Neutrophil (primary cell): ENCODE measurements at regions not wholly inside any gene's neighbourhood (a gene's known extent, or its start where the extent isn't known, plus 50 kb on each side); places are given as distances from the start of the nearest gene placed in this dataset.

Experiments
- H3K27ac ChIP-seq: fragments of 200-600 bp; sonication (generic); 2 replicates; pipeline ENCODE4 v1.5.1; 2016; ENCODE audit warnings: mild to moderate bottlenecking, moderate library complexity
- H3K27me3 ChIP-seq: fragments of 200-600 bp; sonication (generic); 2 replicates; pipeline ENCODE4 v1.6.0; 2016; ENCODE audit warnings: mild to moderate bottlenecking
- H3K36me3 ChIP-seq: fragments of 200-600 bp; sonication (generic); 2 replicates; pipeline ENCODE4 v1.5.1; 2017
- H3K4me1 ChIP-seq, 2 experiments: fragments of 200-600 bp in 1 of 2; sonication (generic) in 1 of 2; 1 replicate in 1 of 2; 2 replicates in 1 of 2; pipeline versions ENCODE4 v1.5.1 to v1.6.1; 2013 to 2016; ENCODE audit warnings: low read depth in 1 of 2, low read length in 1 of 2, mild to moderate bottlenecking in 1 of 2, moderate library complexity in 1 of 2; ENCODE audit not compliant: control insufficient read depth in 1 of 2, insufficient read depth in 1 of 2
- H3K4me3 ChIP-seq, 2 experiments: fragments of 200-600 bp in 1 of 2; sonication (generic) in 1 of 2; 1 replicate in 1 of 2; 2 replicates in 1 of 2; pipeline ENCODE4 v1.5.1; 2013 to 2016; ENCODE audit warnings: low read depth in 1 of 2, low read length in 1 of 2, mild to moderate bottlenecking in 1 of 2, moderate library complexity in 1 of 2
- H3K9me3 ChIP-seq: fragments of 200-600 bp; sonication (generic); 2 replicates; pipeline ENCODE4 v1.5.1; 2016
- TF ChIP-seq, protein P1 (sequence below): fragments of 200-600 bp; sonication (generic); IDR thresholded peaks from 2 replicates; pipeline ENCODE4 v1.5.1; 2016; ENCODE audit warnings: antibody characterized with exemption

DNA sequence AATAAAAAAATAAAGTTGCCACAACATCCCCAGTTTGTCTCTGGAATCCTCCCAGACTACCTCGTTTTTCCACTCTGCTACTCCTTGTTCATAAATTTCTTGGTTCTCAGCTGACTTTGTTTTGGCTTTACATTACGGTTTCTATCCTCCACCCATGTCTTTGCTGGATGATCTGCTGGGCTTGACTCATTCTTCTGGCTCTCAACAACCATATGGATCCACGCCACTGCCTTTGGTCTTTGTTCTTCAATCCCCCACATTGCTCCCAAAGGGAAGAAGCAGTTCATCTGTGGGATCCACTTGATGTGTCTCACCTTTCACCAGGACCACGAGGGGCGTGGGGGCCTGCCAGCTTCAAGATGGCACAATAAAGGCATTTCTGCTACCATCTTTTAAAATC lies 67.1 kb upstream of the NBL1 start:
- Histone ChIP-seq H3K27ac (no peak overlapping the region), H3K27me3 (peaks cover 11% of the 10 kb centered on the region), H3K9me3 (no peaks in the 10 kb centered on the region), H3K36me3 (no peaks in the 10 kb centered on the region), H3K4me3 (no peak overlapping the region), H3K4me1 (peaks cover 0 to 3% of the 10 kb centered on the region in 2 experiments)
- TF ChIP-seq, protein P1, sequence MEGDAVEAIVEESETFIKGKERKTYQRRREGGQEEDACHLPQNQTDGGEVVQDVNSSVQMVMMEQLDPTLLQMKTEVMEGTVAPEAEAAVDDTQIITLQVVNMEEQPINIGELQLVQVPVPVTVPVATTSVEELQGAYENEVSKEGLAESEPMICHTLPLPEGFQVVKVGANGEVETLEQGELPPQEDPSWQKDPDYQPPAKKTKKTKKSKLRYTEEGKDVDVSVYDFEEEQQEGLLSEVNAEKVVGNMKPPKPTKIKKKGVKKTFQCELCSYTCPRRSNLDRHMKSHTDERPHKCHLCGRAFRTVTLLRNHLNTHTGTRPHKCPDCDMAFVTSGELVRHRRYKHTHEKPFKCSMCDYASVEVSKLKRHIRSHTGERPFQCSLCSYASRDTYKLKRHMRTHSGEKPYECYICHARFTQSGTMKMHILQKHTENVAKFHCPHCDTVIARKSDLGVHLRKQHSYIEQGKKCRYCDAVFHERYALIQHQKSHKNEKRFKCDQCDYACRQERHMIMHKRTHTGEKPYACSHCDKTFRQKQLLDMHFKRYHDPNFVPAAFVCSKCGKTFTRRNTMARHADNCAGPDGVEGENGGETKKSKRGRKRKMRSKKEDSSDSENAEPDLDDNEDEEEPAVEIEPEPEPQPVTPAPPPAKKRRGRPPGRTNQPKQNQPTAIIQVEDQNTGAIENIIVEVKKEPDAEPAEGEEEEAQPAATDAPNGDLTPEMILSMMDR, result no peak

DNA sequence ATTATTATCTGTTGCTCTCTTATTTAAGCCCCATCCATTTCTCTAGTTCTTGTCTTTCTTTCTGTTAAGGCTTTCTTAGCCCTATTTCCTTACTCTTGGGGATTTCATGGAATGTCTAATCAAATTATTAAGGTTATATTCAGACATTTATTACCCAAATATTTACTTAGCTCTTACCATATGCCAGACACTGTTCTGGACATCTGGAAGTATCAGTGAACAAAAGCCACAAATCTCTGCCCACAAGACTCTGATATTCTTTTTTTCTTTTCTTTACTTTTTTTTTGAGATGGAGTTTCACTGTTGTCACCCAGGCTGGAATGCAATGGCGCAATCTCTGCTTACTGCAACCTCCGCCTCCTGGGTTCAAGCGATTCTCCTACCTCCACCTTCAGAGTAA lies 74.3 kb upstream of the NBL1 start:
- TF ChIP-seq, protein P1, result no peak
- H3K27ac ChIP-seq, result no peak overlapping the region
- H3K4me3 ChIP-seq, result no peak overlapping the region
- no peaks in the 10 kb centered on the region for H3K4me1 ChIP-seq
- peaks cover 10% of the 10 kb centered on the region for H3K27me3 ChIP-seq
- no peaks in the 10 kb centered on the region for H3K36me3 ChIP-seq
- no peaks in the 10 kb centered on the region for H3K9me3 ChIP-seq

DNA sequence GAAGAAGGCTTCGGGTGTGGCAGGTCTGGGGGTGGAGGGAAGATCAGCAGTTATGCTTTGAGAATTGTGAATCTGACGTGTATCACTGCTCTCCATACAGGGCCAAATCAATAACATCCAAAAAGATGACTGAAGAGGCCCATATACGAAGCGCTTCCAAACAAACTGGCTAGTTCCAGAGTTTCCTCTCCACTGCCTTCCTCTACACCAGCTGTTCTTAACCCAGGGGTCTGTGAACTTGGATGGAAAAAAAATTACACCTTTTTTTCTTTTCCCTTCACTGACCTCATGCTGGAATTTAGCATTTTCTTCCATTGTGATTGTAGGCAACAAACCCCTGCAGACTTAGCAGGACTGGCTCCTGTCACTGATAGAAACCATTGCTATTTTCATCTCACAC lies 77.1 kb upstream of the NBL1 start:
- TF ChIP-seq, protein P1, result no peak
- Histone ChIP-seq H3K4me3 (no peak overlapping the region), H3K27ac (no peak overlapping the region), H3K9me3 (no peaks in the 10 kb centered on the region), H3K27me3 (peaks cover 7% of the 10 kb centered on the region), H3K36me3 (no peaks in the 10 kb centered on the region), H3K4me1 (no peaks in the 10 kb centered on the region)

DNA sequence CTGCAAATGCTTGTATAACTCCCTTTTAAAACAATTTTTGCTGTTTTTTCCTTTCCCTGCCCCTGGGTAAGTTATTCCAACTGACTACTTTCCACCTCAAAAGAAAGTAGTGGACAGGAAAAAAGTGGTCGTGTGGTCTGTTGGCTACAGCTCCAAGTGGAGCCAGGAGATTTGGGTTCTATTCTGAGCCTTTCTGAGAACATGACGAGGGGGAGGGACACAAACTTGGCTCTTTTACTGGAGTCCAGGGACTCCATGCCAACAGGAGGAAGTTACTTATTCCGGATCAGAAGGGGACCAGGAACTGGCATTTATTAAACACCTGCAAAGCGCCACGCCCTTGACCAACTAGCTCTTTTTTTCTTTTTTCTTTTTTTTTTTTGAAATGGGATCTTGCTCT lies 79.0 kb upstream of the CAPZB start:
- peaks cover 11% of the 10 kb centered on the region for H3K27me3 ChIP-seq
- H3K36me3 ChIP-seq, result no peaks in the 10 kb centered on the region
- no peak overlapping the region for H3K27ac ChIP-seq
- H3K4me1 ChIP-seq, result no peaks in the 10 kb centered on the region
- no peak overlapping the region for H3K4me3 ChIP-seq
- TF ChIP-seq, protein P1, result no peak
- no peaks in the 10 kb centered on the region for H3K9me3 ChIP-seq

DNA sequence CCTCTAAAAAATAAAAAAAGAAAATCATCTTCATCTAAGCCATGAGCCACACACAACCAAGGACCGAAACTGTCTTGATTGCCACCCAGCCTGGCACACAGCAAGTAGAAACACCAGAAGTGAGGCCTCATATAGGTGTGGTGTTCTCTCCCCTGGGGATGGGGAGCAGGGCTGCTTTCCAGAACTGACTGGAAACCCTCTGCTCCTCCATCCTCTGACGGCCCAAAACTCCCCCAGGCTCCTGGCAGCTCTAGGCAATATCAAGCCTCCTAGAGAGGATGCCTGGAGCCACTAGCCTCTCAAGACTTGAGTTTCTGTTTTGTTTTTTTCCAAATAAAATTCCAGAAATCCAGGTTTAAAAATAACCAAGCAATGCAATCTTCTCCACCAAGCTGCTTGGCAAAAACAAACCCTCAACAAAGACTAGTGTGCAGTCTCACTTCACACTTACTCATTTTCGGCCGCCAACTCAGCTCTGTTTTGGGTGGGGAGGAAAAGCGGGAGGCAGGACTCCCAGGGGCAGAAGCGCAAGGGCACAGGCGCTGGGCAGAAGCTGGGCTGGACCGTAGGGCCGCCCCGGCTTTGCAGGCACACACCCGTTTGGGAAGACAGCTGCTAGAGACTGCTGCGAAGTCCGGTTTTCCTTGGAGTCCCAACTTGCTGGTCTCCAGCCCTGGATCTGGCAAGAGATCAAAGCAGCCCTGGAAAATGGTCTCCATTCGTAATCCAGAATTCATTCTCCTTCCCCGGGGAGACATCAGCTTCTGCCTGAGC lies 78.2 kb upstream of the CAPZB start:
- Histone ChIP-seq H3K27ac (no peak overlapping the region), H3K36me3 (no peaks in the 10 kb centered on the region), H3K4me1 (no peaks in the 10 kb centered on the region), H3K27me3 (peaks cover 19% of the 10 kb centered on the region), H3K9me3 (no peaks in the 10 kb centered on the region), H3K4me3 (no peak overlapping the region)
- TF ChIP-seq, protein P1, result no peak
